Suprapubic skin (tissue), 4 donors: ENCODE measurements at regions not wholly inside any gene's neighbourhood (a gene's known extent, or its start where the extent isn't known, plus 50 kb on each side); places are given as distances from the start of the nearest gene placed in this dataset.

Experiments
- DNase-seq, 2 donors: peaks; one replicate each; pipeline ENCODE4 v3.0.0-alpha.2; 2019; ENCODE audit warnings: low spot score in 2 of 2
- H3K27ac ChIP-seq: fragments of 200-600 bp; sonication (generic); one replicate; pipeline ENCODE4 v1.5.1; 2019
- H3K27me3 ChIP-seq: fragments of 200-600 bp; sonication (generic); one replicate; pipeline ENCODE4 v1.5.1; 2019
- H3K36me3 ChIP-seq: fragments of 200-600 bp; sonication (generic); one replicate; pipeline ENCODE4 v1.5.1; 2019
- H3K4me1 ChIP-seq: fragments of 200-600 bp; sonication (generic); one replicate; pipeline ENCODE4 v1.5.1; 2019
- H3K4me3 ChIP-seq: fragments of 200-600 bp; sonication (generic); one replicate; pipeline ENCODE4 v1.5.1; 2019; ENCODE audit warnings: mild to moderate bottlenecking
- H3K9me3 ChIP-seq: fragments of 200-600 bp; sonication (generic); one replicate; pipeline ENCODE4 v1.5.1; 2019
- EP300 ChIP-seq: sonication (generic); formaldehyde crosslinking; IDR thresholded peaks from one replicate; pipeline ENCODE4 v1.6.1; 2017; ENCODE audit warnings: antibody characterized with exemption
- POLR2A ChIP-seq, 2 donors: fragments of 450-650 bp; IDR thresholded peaks; one replicate each; pipeline ENCODE4 v1.6.1; 2017; ENCODE audit warnings: antibody characterized with exemption in 2 of 2, mild to moderate bottlenecking in 2 of 2, moderate library complexity in 2 of 2
- POLR2AphosphoS5 ChIP-seq, 3 donors: sonication (generic); formaldehyde crosslinking; IDR thresholded peaks; one replicate each; pipeline ENCODE4 v1.6.1; 2017; ENCODE audit warnings: antibody characterized with exemption in 3 of 3
- WGBS: methylation state at CpG from one replicate; pipeline ENCODE4 v1.1.5; 2018; 5-methylcytosine and 5-hydroxymethylcytosine counted together
- TF ChIP-seq, protein P1 (sequence below), 2 donors: fragments of 200-600 bp in 1 of 2; fragments of 450-650 bp in 1 of 2; sonication (generic) in 1 of 2; IDR thresholded peaks; one replicate each; pipeline ENCODE4 v1.5.1; 2016 to 2019; ENCODE audit warnings: antibody characterized with exemption in 2 of 2, mild to moderate bottlenecking in 1 of 2, moderate library complexity in 1 of 2

DNA sequence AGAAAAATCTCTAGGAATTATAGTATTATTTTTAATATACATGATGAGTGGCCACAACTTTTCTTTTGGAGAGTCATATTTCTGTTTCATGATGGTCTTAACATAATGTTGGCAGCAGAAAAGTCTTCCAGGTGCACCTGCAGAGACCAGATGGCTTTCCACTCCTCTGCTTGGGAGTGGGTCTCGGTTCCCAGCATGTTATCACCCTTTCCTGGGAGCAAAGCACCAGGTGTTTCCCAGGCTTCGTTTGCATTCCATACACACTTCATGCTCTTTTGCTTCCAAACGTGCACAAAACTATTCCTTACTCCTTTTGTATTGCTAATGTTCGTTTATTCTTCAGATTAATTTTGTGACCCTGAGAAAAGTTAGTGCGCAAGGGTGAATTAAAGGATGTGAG lies 305.2 kb downstream of the CDH2 start:
- no peaks in the 10 kb centered on the region for H3K4me1 ChIP-seq
- TF ChIP-seq, protein P1, sequence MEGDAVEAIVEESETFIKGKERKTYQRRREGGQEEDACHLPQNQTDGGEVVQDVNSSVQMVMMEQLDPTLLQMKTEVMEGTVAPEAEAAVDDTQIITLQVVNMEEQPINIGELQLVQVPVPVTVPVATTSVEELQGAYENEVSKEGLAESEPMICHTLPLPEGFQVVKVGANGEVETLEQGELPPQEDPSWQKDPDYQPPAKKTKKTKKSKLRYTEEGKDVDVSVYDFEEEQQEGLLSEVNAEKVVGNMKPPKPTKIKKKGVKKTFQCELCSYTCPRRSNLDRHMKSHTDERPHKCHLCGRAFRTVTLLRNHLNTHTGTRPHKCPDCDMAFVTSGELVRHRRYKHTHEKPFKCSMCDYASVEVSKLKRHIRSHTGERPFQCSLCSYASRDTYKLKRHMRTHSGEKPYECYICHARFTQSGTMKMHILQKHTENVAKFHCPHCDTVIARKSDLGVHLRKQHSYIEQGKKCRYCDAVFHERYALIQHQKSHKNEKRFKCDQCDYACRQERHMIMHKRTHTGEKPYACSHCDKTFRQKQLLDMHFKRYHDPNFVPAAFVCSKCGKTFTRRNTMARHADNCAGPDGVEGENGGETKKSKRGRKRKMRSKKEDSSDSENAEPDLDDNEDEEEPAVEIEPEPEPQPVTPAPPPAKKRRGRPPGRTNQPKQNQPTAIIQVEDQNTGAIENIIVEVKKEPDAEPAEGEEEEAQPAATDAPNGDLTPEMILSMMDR (IDR thresholded peaks at IDR 0.05): no peak
- no peak for TF ChIP-seq EP300
- TF ChIP-seq POLR2A (IDR thresholded peaks at IDR 0.05): no peak
- no peak for TF ChIP-seq POLR2AphosphoS5 (IDR thresholded peaks at IDR 0.05)
- H3K9me3 ChIP-seq: no peaks in the 10 kb centered on the region
- H3K36me3 ChIP-seq: no peaks in the 10 kb centered on the region
- WGBS: 66% methylated on average over 5 of the region's 5 CpGs
- no peak for DNase-seq
- H3K4me3 ChIP-seq: no peak overlapping the region
- H3K27me3 ChIP-seq: no peaks in the 10 kb centered on the region
- H3K27ac ChIP-seq: no peak overlapping the region

DNA sequence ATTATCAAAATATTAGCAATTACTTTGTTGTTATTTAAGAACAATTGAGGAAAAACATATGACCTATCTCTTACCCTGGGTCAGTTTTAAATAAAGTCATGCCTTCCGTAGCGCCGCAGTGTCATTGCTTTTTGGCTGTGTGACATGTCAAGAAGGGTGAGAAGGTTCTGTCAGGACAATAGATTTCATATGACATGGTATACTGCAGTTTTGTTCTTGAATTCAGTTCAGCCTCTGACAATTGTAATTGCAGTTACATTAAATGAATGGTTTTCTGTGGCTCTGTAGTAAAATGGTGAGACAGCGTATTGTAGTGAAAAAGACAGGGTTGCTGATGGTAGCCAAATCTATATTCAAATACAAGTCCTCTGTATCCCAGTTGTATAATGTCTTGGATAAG lies 307.2 kb downstream of the CDH2 start:
- Histone ChIP-seq H3K36me3 (no peaks in the 10 kb centered on the region), H3K4me3 (no peak overlapping the region), H3K9me3 (no peaks in the 10 kb centered on the region), H3K27ac (no peak overlapping the region), H3K27me3 (no peaks in the 10 kb centered on the region), H3K4me1 (no peaks in the 10 kb centered on the region)
- DNase-seq: no peak
- TF ChIP-seq, protein P1 (IDR thresholded peaks at IDR 0.05): no peak
- TF ChIP-seq POLR2AphosphoS5 (IDR thresholded peaks at IDR 0.05): no peak
- no peak for TF ChIP-seq EP300
- no peak for TF ChIP-seq POLR2A (IDR thresholded peaks at IDR 0.05)
- 71% methylated on average over 4 of the region's 4 CpGs for WGBS

DNA sequence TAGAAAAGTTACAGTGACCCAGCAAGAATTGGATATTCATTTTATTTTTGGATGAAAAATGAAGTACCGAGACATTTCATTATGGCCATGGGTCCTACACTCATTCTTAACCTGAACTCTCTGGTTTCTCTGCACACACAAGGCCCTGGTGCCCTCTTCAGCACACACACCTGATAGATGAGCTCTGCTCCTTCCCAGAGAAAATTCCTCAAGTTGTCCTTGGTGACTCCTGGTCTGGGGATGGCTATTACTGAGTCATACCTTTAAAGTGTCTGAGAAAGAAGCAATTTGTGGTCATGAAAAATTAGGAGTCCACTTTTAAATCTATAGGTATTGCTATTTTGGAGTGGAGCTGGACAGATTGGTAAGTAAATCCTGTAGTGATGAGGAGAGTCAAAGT lies 311.5 kb downstream of the CDH2 start:
- H3K36me3 ChIP-seq: no peaks in the 10 kb centered on the region
- 97% methylated on average over 1 of the region's 1 CpG for WGBS
- no peak for TF ChIP-seq POLR2A (IDR thresholded peaks at IDR 0.05)
- TF ChIP-seq, protein P1 (IDR thresholded peaks at IDR 0.05): no peak
- TF ChIP-seq EP300: no peak
- TF ChIP-seq POLR2AphosphoS5 (IDR thresholded peaks at IDR 0.05): no peak
- H3K9me3 ChIP-seq: no peaks in the 10 kb centered on the region
- H3K27me3 ChIP-seq: no peaks in the 10 kb centered on the region
- H3K27ac ChIP-seq: no peak overlapping the region
- DNase-seq: no peak
- no peak overlapping the region for H3K4me3 ChIP-seq
- no peaks in the 10 kb centered on the region for H3K4me1 ChIP-seq

DNA sequence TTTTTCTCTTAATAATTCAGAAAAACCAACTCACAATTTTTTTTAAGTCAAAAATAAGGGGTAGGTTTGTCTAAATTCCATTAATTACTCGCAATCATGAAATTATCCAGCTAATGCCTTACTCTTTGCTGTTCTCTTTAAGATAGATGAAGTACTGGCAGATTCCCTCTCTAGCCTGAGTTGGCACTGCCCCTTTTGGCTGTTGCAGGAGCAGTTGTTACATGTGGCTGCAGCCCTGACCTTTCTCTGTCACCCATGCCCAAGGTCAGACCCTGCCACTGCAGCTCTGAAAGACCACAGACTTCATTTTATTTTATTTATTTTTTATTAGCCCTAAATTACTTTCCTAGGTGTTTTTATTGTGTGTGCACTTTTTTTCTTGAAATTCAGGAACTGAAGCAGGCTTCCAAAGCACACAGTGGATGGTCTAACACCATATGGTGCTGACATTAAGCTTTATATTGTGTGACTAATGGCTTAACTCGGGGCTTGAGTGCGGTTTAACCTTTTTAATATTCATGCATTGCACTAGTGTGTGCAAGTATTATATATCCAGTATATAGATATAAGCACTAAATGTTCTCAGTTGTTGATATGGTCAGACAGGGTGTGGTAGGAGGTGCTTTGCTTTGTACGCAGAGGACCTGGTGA lies 313.0 kb downstream of the CDH2 start:
- H3K27ac ChIP-seq: no peak overlapping the region
- H3K9me3 ChIP-seq: no peaks in the 10 kb centered on the region
- H3K27me3 ChIP-seq: no peaks in the 10 kb centered on the region
- DNase-seq: no peak
- H3K4me1 ChIP-seq: no peaks in the 10 kb centered on the region
- H3K4me3 ChIP-seq: no peak overlapping the region
- no peak for TF ChIP-seq POLR2A (IDR thresholded peaks at IDR 0.05)
- 73% methylated on average over 4 of the region's 4 CpGs for WGBS
- no peaks in the 10 kb centered on the region for H3K36me3 ChIP-seq

GRCh38 chr18:27862041-27862682 lies 314.8 kb downstream of the CDH2 start:
- WGBS: 64% methylated on average over 7 of the region's 7 CpGs
- Histone ChIP-seq H3K36me3 (no peaks in the 10 kb centered on the region), H3K4me3 (no peak overlapping the region), H3K27ac (no peak overlapping the region), H3K27me3 (no peaks in the 10 kb centered on the region), H3K4me1 (no peaks in the 10 kb centered on the region), H3K9me3 (no peaks in the 10 kb centered on the region)
- no peak for DNase-seq
- TF ChIP-seq, protein P1 (IDR thresholded peaks at IDR 0.05): no peak
- no peak for TF ChIP-seq POLR2AphosphoS5 (IDR thresholded peaks at IDR 0.05)
